NCI-H146 treated with DMSO at 0.1 percent for 48 hours (cell line): ENCODE measurements at regions not wholly inside any gene's neighbourhood (a gene's known extent, or its start where the extent isn't known, plus 50 kb on each side); places are given as distances from the start of the nearest gene placed in this dataset.

ENCODE experiments used
- DNase-seq: peaks from one replicate; lab custom pipeline; 2025; ENCODE audit not compliant: unreplicated experiment; lab: John Stamatoyannopoulos, UW

DNA sequence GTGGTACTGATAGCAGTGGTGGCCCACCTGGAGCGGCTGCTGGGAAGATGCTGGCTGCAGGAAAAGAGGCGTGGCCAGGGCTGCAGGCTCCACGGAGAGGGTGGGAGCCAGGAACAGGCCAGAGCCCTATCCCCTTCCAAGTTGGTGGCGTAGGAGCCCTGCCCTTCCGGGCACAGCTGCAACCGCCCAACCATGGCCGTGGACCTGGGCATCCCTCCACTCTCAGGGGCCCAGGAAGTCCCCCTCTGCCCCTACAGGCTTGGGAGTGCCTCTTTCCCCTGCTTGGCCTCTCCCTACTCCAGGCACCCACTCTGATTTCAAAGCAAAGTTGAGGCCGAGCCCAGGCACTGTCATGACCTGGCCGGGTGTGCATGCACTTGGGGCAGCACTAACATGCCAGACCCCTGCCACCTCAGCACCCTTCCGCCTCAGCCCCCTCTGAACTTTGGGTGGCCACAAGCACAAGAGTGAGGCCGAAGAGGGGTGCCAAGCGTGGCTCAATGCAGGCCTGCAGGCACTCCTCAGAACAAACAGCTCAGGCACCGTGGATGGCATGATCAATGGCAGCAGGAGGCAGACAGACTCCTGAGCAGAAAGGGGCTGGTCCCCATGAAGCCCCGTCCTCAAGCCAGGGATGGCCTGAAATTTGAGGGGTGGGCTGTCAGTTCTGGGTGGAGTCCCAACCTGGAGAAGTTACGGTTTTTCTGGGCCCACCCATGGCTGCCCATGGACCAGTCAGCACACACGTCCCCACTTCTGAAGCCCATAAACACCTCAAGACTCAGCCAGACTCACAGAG lies 164.9 kb upstream of the PRNP start:
- no peak for DNase-seq

GRCh38 chr20:4519534-4519933 lies 166.7 kb upstream of the PRNP start:
- no peak for DNase-seq

GRCh38 chr20:4516876-4517275 lies 169.4 kb upstream of the PRNP start:
- no peak for DNase-seq

DNA sequence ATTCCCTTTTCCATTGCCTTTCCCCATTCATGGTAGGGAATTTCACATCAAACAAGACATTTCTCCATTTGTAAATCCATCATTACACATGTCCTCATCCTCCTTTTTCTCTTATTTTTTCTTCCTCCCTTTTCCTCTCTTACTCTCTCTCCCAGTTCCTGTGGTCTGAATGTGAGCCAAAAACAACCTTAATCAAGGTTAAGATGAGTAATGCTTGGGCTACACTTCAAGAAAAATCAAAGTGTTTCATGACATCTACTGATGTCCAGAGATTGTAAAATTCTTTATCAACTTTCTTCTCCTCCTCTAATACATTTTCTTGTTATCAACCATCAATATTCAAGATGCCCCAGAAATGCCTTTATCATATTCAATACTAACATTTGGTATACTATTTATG lies 172.5 kb upstream of the PRNP start:
- no peak for DNase-seq

DNA sequence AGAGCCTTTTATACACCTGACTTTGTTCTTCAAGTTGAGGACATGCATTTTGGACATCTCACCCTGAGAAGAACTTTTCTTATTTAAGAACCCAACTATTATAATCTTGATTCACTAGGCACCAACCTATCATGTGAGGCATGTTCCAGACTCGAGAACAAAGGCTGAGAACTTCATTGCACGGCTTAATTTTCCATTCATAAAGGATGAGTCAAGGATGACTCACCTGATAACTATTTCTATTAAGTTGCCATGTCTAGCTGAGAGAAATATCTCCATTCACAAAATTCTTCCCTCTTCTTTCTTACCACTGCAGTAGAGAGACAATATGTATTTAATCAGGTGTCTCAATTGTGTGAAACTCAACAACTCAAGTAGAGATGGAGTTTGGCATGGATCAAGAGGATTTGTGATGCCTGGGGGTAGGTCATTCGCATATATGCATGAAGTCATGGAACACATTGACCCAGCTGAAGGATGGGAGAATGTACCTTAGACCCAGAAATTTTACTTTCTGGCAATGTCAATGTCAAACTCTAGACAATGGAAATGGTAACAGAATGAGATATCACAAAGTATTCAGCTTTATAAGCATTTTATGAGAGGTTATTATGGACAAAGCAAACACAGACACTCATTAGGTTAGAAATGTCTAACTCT lies 173.2 kb upstream of the PRNP start:
- DNase-seq: no peak

DNA sequence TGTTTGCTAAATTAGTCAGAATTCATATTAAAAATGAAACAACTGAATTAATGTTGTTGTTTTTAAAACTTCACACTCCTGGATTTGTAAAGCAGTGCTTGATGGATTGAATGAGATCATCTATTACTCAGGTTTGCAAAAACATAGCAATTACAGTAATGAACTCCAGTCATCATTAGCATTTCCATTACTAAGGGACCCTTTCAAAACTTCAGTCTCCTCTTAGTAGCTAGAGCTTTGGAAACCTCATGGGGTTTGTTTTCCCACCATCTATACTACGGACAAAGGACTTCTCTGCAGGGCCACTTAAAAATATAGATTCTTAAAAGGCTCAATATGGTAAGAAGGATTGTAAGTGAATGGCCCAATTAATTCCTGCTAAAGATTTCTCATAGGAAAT lies 174.5 kb upstream of the PRNP start:
- no peak for DNase-seq

GRCh38 chr20:4509825-4510522 lies 176.3 kb upstream of the PRNP start:
- no peak for DNase-seq

- DNase-seq: no peak
These were observed 177.5 kb upstream of the PRNP start for GRCh38 chr20:4508773-4509172.

GRCh38 chr20:4507288-4507719 lies 179.0 kb upstream of the PRNP start:
- no peak for DNase-seq

GRCh38 chr20:4504814-4505213 lies 181.4 kb upstream of the PRNP start:
- DNase-seq: no peak

- no peak for DNase-seq
These were observed 183.5 kb upstream of the PRNP start for GRCh38 chr20:4502756-4503155.

- no peak for DNase-seq
These were observed 192.9 kb upstream of the PRNP start for GRCh38 chr20:4493386-4493785.

DNA sequence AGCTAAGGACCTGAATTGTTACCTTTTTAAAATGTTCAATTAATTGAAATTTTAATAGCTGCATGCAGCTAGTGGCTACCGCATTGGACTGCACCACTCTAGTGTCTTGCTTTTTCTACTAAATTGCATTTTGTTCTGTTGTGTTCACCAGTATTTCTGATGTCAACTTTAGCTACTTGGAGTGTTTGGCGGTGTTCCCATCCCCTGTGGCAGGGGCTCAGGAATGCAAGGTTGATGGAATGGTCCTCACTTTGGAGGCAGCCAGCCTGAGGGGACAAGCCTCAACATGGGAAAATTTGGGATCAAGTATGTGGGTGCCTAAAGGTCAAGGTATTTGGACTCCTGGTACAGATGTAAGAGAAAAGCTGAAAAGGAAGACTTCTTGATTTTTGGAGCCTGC lies 194.6 kb upstream of the PRNP start:
- DNase-seq: no peak

GRCh38 chr20:4490606-4491280 lies 195.5 kb upstream of the PRNP start:
- DNase-seq: no peak

DNA sequence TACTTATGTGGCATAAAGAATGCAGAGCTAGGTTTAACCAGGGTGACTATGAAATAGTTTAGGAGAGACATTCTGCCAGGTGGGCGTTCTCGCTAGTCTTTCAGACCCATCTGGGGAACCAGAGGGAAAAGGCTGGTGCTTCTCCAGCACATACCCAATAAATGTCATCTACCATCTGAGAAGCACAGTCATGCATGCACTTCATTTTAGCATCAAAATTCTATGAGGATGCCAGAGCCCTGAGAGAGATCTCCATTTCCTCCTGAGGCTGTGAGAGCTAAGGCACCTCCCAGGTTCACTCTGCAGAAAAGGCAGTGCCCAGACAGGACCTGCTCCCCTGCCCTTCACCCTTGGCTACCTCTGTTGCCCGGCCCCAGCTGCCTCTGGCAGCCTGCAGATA lies 196.2 kb upstream of the PRNP start:
- DNase-seq: no peak

- no peak for DNase-seq
These were observed 197.6 kb upstream of the PRNP start for GRCh38 chr20:4488407-4489339.

- no peak for DNase-seq
These were observed 201.8 kb upstream of the PRNP start for GRCh38 chr20:4484379-4484997.

- no peak for DNase-seq
These were observed 202.3 kb upstream of the PRNP start for GRCh38 chr20:4483961-4484360.

DNA sequence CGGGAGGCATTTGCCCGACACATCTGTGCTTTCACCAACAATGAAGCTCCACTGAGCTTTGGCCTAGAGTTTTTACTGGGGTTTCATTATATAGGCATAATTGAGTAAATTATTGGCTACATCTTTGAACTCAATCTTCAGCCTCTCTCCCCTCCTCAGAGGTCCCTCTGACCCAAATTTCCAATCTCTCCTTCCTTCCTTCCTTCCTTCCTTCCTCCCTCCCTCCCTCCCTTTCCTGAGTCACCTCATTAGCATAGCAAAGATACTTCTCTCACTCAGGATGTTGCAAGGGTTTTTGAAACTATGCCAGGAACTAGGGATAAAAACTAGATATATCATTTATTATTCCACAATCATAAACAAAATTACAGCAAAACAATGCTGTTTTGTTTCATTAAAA lies 202.8 kb upstream of the PRNP start:
- no peak for DNase-seq

GRCh38 chr20:4480104-4480503 lies 206.2 kb upstream of the PRNP start:
- no peak for DNase-seq
